Ascending aorta (tissue), 2 donors: ENCODE measurements at regions not wholly inside any gene's neighbourhood (a gene's known extent, or its start where the extent isn't known, plus 50 kb on each side); places are given as distances from the start of the nearest gene placed in this dataset.
"Not testable (repeated sequence)": the region's sequence is repeated elsewhere in the genome, so short reads cannot be mapped to it uniquely, and the experiment has no call there.

ENCODE experiments used
- DNase-seq, 2 donors: peaks; one replicate each; pipeline ENCODE4 v3.0.0-alpha.2; 2019; ENCODE audit warnings: low spot score in 2 of 2
- H3K27ac ChIP-seq, 2 donors: fragments of 200-600 bp; sonication (generic); one replicate each; pipeline ENCODE4 v1.5.1; 2016 to 2017; ENCODE audit warnings: mild to moderate bottlenecking in 1 of 2
- H3K27me3 ChIP-seq: fragments of 200-600 bp; sonication (generic); one replicate; pipeline ENCODE4 v1.5.1; 2017
- H3K36me3 ChIP-seq, 2 donors: fragments of 200-600 bp; sonication (generic); one replicate each; pipeline ENCODE4 v1.5.1; 2016
- H3K4me1 ChIP-seq, 2 donors: fragments of 200-600 bp; sonication (generic); one replicate each; pipeline ENCODE4 v1.5.1; 2016 to 2017; ENCODE audit warnings: mild to moderate bottlenecking in 1 of 2
- H3K4me3 ChIP-seq, 2 donors: fragments of 200-600 bp; sonication (generic); one replicate each; pipeline ENCODE4 v1.5.1; 2016 to 2017; ENCODE audit warnings: mild to moderate bottlenecking in 1 of 2
- H3K9me3 ChIP-seq, 2 donors: fragments of 200-600 bp; sonication (generic); one replicate each; pipeline ENCODE4 v1.5.1; 2016
- intact Hi-C: fragments of 100-400 bp; cut with DNase I; formaldehyde crosslinking; loops from one replicate; pipeline ENCODE4 v1.15.1; 2023
- TF ChIP-seq, protein P1 (sequence below), 3 experiments: fragments of 200-600 bp in 2 of 3; fragments of 450-650 bp in 1 of 3; sonication (generic) in 2 of 3; IDR thresholded peaks; one replicate each; pipeline ENCODE4 v1.5.1; 2016 to 2019; ENCODE audit warnings: antibody characterized with exemption in 3 of 3, mild to moderate bottlenecking in 1 of 3, moderate library complexity in 1 of 3

DNA sequence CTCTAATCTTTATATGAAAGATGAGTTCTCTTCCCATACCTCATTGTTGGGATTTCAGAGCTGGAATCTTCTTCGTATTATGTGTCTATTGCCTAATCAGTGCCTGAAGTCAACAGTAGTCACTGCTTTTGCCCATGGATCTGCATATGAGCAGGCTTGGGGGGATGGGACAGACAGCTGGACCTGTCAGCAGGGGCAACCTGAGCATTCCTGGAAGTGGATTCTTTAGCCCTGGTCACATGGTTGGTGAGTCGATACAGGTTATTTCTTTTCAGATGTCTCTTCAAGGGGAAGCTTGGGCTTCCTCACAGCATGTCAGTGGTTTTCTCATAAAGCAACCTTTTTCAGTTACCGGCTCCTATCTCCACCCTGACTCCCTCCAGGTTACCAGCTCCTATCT lies 97.3 kb upstream of the RBM19 start:
- intact Hi-C loops: no loop called here

GRCh38 chr12:114056351-114056750 lies 90.2 kb upstream of the RBM19 start:
- H3K27ac ChIP-seq, H3K36me3 ChIP-seq, H3K4me3 ChIP-seq, H3K9me3 ChIP-seq, DNase-seq, H3K27me3 ChIP-seq, intact Hi-C loops, H3K4me1 ChIP-seq: not testable (repeated sequence)

More for the DNA sequence above, 97.3 kb upstream of the RBM19 start:
- H3K27me3 ChIP-seq: no peaks in the 10 kb centered on the region
- no peak overlapping the region for H3K27ac ChIP-seq
- DNase-seq: no peak
- H3K9me3 ChIP-seq: no peaks in the 10 kb centered on the region
- no peaks in the 10 kb centered on the region for H3K36me3 ChIP-seq
- TF ChIP-seq, protein P1, sequence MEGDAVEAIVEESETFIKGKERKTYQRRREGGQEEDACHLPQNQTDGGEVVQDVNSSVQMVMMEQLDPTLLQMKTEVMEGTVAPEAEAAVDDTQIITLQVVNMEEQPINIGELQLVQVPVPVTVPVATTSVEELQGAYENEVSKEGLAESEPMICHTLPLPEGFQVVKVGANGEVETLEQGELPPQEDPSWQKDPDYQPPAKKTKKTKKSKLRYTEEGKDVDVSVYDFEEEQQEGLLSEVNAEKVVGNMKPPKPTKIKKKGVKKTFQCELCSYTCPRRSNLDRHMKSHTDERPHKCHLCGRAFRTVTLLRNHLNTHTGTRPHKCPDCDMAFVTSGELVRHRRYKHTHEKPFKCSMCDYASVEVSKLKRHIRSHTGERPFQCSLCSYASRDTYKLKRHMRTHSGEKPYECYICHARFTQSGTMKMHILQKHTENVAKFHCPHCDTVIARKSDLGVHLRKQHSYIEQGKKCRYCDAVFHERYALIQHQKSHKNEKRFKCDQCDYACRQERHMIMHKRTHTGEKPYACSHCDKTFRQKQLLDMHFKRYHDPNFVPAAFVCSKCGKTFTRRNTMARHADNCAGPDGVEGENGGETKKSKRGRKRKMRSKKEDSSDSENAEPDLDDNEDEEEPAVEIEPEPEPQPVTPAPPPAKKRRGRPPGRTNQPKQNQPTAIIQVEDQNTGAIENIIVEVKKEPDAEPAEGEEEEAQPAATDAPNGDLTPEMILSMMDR (IDR thresholded peaks at IDR 0.05): no peak
- no peaks in the 10 kb centered on the region for H3K4me1 ChIP-seq
- no peak overlapping the region for H3K4me3 ChIP-seq

DNA sequence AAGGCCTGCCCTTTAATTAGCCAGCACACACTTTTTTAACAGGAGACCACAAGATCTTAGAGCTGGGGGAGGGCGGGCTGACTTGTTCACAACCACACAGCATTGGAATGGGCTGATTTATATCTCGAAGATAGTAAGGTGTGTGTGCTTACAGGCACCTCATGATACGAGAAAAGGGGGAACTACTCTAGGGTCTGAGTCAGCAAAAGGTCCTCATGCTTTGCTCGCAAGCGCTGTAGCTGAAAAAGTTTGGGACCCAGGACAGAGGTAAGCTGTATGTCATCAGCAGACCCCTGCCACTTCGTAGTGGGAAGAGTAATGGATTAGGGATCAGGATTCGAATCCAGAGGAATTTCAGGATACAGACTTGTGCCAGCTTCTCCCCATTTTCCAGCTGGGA lies 88.9 kb upstream of the RBM19 start:
- Histone ChIP-seq H3K4me1 (no peaks in the 10 kb centered on the region), H3K9me3 (no peaks in the 10 kb centered on the region), H3K4me3 (no peak overlapping the region), H3K27me3 (no peaks in the 10 kb centered on the region), H3K27ac (no peak overlapping the region), H3K36me3 (no peaks in the 10 kb centered on the region)
- TF ChIP-seq, protein P1 (IDR thresholded peaks at IDR 0.05): no peak
- no peak for DNase-seq
- intact Hi-C loops: no loop called here

DNA sequence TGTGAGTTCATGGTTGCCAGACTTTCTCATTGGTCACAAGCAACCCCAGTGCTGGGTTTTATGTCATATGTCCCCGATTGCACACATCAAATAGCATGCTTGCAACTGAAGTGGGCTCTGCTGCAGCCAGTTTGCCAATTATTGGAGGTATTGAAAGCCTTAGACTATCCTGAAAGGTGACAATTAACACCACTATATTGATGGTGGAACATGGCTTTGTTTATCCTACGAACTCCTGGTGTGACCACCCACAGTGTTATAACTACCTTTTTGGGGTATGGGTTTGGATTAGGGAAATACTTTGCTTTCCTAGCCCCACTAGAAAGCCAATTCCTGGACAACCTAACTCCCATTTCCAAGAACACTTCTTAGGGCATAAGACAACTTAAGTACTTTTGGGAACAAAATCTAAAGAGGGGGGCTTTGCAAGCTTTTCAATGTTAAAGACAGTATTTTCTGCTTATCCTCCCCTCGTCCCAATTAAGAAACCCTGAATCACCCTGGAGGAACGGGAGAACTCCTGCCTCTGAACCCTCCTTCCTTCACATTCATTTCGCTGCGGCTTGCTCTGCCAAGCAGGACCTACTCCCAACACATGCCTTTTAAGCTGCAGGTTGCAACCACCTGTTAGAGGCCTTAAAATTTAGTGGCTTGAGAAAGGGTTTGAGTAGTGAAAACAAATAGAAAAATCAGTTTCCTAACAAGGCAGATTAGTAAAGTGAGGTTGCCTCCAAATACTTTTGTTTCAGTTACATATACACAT lies 80.3 kb upstream of the RBM19 start:
- H3K4me1 ChIP-seq: no peaks in the 10 kb centered on the region
- intact Hi-C loops: no loop called here
- TF ChIP-seq, protein P1 (IDR thresholded peaks at IDR 0.05): no peak
- no peak for DNase-seq
- H3K9me3 ChIP-seq: no peaks in the 10 kb centered on the region
- H3K36me3 ChIP-seq: no peaks in the 10 kb centered on the region
- no peaks in the 10 kb centered on the region for H3K27me3 ChIP-seq
- no peak overlapping the region for H3K4me3 ChIP-seq
- H3K27ac ChIP-seq: no peak overlapping the region

GRCh38 chr12:114045349-114045748 lies 79.2 kb upstream of the RBM19 start:
- TF ChIP-seq, protein P1 (IDR thresholded peaks at IDR 0.05): no peak
- no peaks in the 10 kb centered on the region for H3K9me3 ChIP-seq
- intact Hi-C loops: no loop called here
- H3K4me1 ChIP-seq: no peaks in the 10 kb centered on the region
- DNase-seq: no peak
- no peaks in the 10 kb centered on the region for H3K36me3 ChIP-seq
- no peaks in the 10 kb centered on the region for H3K27me3 ChIP-seq
- no peak overlapping the region for H3K4me3 ChIP-seq
- H3K27ac ChIP-seq: no peak overlapping the region

GRCh38 chr12:114041590-114041989 lies 75.5 kb upstream of the RBM19 start:
- TF ChIP-seq, protein P1 (IDR thresholded peaks at IDR 0.05): no peak
- no peak for DNase-seq
- Histone ChIP-seq H3K9me3 (no peaks in the 10 kb centered on the region), H3K4me1 (no peaks in the 10 kb centered on the region), H3K36me3 (no peaks in the 10 kb centered on the region), H3K27me3 (no peaks in the 10 kb centered on the region), H3K27ac (no peak overlapping the region), H3K4me3 (no peak overlapping the region)
- intact Hi-C loops: no loop called here
